Esophagus squamous epithelium (tissue), 4 donors: ENCODE measurements at regions not wholly inside any gene's neighbourhood (a gene's known extent, or its start where the extent isn't known, plus 50 kb on each side); places are given as distances from the start of the nearest gene placed in this dataset.

Experiments used
- CTCF ChIP-seq, 6 experiments: fragments of 450-650 bp in 4 of 6; fragments of 200-600 bp in 2 of 6; sonication (generic) in 2 of 6; IDR thresholded peaks; one replicate each; pipeline ENCODE4 v1.5.1; 2016 to 2019; ENCODE audit warnings: antibody characterized with exemption in 6 of 6, mild to moderate bottlenecking in 4 of 6, moderate library complexity in 4 of 6
- POLR2A ChIP-seq, 4 donors: fragments of 450-650 bp; IDR thresholded peaks; one replicate each; pipeline ENCODE4 v1.6.1; 2017; ENCODE audit warnings: antibody characterized with exemption in 4 of 4, mild to moderate bottlenecking in 4 of 4, moderate library complexity in 3 of 4

DNA sequence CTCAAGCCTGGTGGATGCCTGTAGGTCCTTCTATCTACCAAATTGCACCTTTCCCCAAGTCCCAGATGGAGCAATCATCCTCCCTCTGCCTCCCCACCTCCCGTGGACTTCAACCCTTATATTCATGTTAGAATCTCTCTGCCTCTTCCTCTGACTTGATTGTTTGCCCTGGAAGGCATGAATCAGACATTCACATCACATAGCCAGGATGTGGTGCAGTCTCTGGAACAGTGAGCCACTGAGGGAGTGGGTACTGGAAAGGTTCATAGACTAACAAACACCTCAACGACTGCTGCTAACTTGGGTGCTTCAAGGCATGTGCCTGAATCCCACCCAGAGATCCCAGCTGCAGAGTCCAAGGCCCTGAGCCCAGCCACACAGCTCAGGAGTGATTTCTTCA is 494.0 kb downstream of the TNS3 start:
- no peak for TF ChIP-seq CTCF (IDR thresholded peaks at IDR 0.05)
- no peak for TF ChIP-seq POLR2A (IDR thresholded peaks at IDR 0.05)
